ENCODE measurements at regions not wholly inside any gene's neighbourhood (a gene's known extent, or its start where the extent isn't known, plus 50 kb on each side); places are given as distances from the start of the nearest gene placed in this dataset.
"Not testable (repeated sequence)": the region's sequence is repeated elsewhere in the genome, so short reads cannot be mapped to it uniquely, and the experiment has no call there.

- no peak for DNase-seq (ENCODE audit: extremely low read depth, low read depth)
- TF ChIP-seq CTCF (IDR thresholded peaks at IDR 0.05; ENCODE audit: low read depth, low read length): no peak
Observed at GRCh38 chrX:1099146-1099770, 113.2 kb downstream of the CRLF2 start.

GRCh38 chrX:1097328-1097727 is 115.1 kb downstream of the CRLF2 start:
- no peak for DNase-seq (ENCODE audit: extremely low read depth, low read depth)
- TF ChIP-seq CTCF (IDR thresholded peaks at IDR 0.05; ENCODE audit: low read depth, low read length): no peak

GRCh38 chrX:1094566-1095333 is 117.7 kb downstream of the CRLF2 start:
- DNase-seq (ENCODE audit: extremely low read depth, low read depth): no peak
- TF ChIP-seq CTCF (IDR thresholded peaks at IDR 0.05; ENCODE audit: low read depth, low read length): no peak

- no peak for DNase-seq (ENCODE audit: extremely low read depth, low read depth)
- no peak for TF ChIP-seq CTCF (IDR thresholded peaks at IDR 0.05; ENCODE audit: low read depth, low read length)
Observed at GRCh38 chrX:1093586-1094421, 118.6 kb downstream of the CRLF2 start.

GRCh38 chrX:1093121-1093520 is 119.3 kb downstream of the CRLF2 start:
- DNase-seq (ENCODE audit: extremely low read depth, low read depth): no peak
- TF ChIP-seq CTCF (IDR thresholded peaks at IDR 0.05; ENCODE audit: low read depth, low read length): no peak

- DNase-seq (ENCODE audit: extremely low read depth, low read depth): no peak
- TF ChIP-seq CTCF (IDR thresholded peaks at IDR 0.05; ENCODE audit: low read depth, low read length): no peak
Observed at GRCh38 chrX:1086444-1087409, 125.7 kb downstream of the CRLF2 start.

- not testable (repeated sequence) for DNase-seq (ENCODE audit: extremely low read depth, low read depth)
Observed at GRCh38 chrX:1085871-1086270, 126.6 kb downstream of the CRLF2 start.

All from AG09319 (cell line).